Peyer's patch (tissue), 4 donors: ENCODE measurements at regions not wholly inside any gene's neighbourhood (a gene's known extent, or its start where the extent isn't known, plus 50 kb on each side); places are given as distances from the start of the nearest gene placed in this dataset.

Experiments used
- DNase-seq, 3 donors: peaks; one replicate each; pipeline ENCODE4 v3.0.0-alpha.2; 2017 to 2019
- H3K27ac ChIP-seq, 4 donors: fragments of 200-600 bp; sonication (generic); one replicate each; pipeline ENCODE4 v1.5.1; 2016 to 2019
- H3K27me3 ChIP-seq, 2 donors: fragments of 200-600 bp; sonication (generic); one replicate each; pipeline ENCODE4 v1.5.1; 2019
- H3K36me3 ChIP-seq, 3 donors: fragments of 200-600 bp; sonication (generic); one replicate each; pipeline ENCODE4 v1.5.1; 2016 to 2019
- H3K4me1 ChIP-seq, 4 donors: fragments of 200-600 bp; sonication (generic); one replicate each; pipeline ENCODE4 v1.5.1; 2016 to 2019
- H3K4me3 ChIP-seq, 4 donors: fragments of 200-600 bp; sonication (generic); 1 replicate in 3 of 4; 2 replicates in 1 of 4; pipeline ENCODE4 v1.5.1; 2016 to 2019; ENCODE audit warnings: mild to moderate bottlenecking in 1 of 4
- H3K9me3 ChIP-seq, 4 donors: fragments of 200-600 bp; sonication (generic); one replicate each; pipeline ENCODE4 v1.5.1; 2016 to 2019; ENCODE audit warnings: mild to moderate bottlenecking in 1 of 4
- POLR2A ChIP-seq, 2 donors: fragments of 450-650 bp; IDR thresholded peaks; one replicate each; pipeline ENCODE4 v1.5.1; 2017; ENCODE audit warnings: antibody characterized with exemption in 2 of 2, mild to moderate bottlenecking in 2 of 2, moderate library complexity in 2 of 2
- TF ChIP-seq, protein P1 (sequence below), 6 experiments: fragments of 450-650 bp in 4 of 6; fragments of 200-600 bp in 2 of 6; sonication (generic) in 1 of 6; IDR thresholded peaks; one replicate each; pipeline ENCODE4 v1.5.1; 2017 to 2019; ENCODE audit warnings: antibody characterized with exemption in 6 of 6, mild to moderate bottlenecking in 3 of 6, moderate library complexity in 1 of 6

DNA sequence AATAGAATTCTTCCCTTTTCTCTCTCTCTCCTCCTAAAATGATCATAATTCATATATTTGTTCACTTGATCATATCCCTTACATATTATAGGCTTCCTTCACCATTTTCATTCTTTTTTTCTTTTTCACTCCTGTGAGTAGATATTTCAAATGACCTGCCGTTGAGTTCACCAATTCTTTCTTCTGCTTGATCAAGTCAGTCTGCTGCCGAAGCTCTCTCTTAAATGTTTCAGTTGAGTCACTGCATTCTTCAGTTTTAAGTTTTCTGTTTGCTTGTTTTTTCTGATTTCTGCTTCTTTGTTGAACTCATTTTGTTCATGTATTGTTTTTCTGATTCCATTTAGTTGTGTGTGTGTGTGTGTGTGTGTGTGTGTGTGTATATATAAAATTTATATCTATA is 354.3 kb downstream of the GPAT3 start:
- DNase-seq = no peak
- Histone ChIP-seq H3K4me1 (no peaks in the 10 kb centered on the region), H3K4me3 (no peak overlapping the region), H3K27me3 (no peaks in the 10 kb centered on the region), H3K36me3 (no peaks in the 10 kb centered on the region), H3K9me3 (no peaks in the 10 kb centered on the region), H3K27ac (no peak overlapping the region)
- TF ChIP-seq, protein P1, sequence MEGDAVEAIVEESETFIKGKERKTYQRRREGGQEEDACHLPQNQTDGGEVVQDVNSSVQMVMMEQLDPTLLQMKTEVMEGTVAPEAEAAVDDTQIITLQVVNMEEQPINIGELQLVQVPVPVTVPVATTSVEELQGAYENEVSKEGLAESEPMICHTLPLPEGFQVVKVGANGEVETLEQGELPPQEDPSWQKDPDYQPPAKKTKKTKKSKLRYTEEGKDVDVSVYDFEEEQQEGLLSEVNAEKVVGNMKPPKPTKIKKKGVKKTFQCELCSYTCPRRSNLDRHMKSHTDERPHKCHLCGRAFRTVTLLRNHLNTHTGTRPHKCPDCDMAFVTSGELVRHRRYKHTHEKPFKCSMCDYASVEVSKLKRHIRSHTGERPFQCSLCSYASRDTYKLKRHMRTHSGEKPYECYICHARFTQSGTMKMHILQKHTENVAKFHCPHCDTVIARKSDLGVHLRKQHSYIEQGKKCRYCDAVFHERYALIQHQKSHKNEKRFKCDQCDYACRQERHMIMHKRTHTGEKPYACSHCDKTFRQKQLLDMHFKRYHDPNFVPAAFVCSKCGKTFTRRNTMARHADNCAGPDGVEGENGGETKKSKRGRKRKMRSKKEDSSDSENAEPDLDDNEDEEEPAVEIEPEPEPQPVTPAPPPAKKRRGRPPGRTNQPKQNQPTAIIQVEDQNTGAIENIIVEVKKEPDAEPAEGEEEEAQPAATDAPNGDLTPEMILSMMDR (IDR thresholded peaks at IDR 0.05) = no peak
- no peak for TF ChIP-seq POLR2A (IDR thresholded peaks at IDR 0.05)

DNA sequence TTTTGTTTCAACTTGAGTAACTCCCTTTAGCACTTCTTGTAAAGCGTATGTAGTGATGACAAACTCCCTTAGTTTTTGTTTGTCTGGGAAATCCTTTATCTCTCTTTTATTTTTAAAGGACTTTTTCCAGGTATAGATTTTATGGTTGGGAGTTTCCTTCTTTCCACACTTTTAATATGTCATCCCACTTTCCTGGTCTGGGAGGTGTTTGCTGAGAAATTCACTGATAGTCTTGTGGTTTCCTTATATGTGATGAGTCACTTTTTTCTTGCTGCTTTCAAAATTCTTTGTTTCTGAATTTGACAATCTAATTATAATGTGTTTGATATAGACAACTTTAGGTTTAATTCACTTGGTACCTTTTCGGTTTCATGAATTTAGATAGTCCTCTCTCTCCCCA is 353.9 kb downstream of the GPAT3 start:
- H3K4me1 ChIP-seq = no peaks in the 10 kb centered on the region
- no peak overlapping the region for H3K4me3 ChIP-seq

DNA sequence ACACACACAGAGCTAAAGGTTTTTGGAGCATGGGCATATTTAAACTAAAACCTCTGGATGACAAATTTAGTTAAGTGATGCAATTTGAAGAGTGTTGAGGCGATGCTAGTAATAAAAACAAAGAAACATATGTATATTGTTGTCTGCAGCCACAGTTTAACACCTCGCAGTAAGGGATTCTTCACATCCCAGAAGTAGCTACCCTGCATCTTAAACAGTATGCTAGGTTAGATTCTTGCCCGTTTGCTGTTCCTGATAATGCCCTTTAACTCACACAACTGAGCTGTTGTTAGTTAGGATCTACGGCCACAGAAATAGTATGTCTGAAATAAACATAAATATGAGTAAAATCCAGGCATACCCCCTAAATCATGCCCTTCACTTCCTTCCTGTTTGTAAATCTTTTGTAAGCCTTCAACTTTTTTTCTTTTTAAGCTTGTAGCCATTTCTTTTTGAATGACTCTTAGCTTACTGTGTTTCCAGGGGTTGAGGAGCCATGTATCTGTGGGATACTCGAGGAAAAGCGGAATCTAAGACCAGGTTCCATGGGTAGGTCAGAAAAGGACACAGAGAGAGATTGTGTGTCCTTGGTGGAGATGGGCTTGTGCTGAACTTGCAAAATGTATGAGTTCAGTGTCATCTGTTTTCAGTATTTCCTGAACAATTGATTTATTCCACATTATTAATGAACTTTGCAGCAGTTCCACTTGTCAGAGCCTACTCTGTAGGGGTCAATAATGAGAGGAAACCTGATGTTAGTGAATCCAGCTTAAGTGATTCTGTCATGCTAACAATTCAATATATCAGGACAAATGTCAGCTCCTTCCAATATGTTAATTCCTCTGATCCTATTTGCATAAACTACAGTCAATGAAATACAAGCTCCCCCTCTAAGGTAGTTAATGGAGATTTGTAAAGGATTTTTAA is 349.6 kb downstream of the GPAT3 start:
- no peaks in the 10 kb centered on the region for H3K4me1 ChIP-seq
- H3K9me3 ChIP-seq = no peaks in the 10 kb centered on the region
- TF ChIP-seq, protein P1 (IDR thresholded peaks at IDR 0.05) = no peak
- no peak for TF ChIP-seq POLR2A (IDR thresholded peaks at IDR 0.05)
- DNase-seq = no peak
- no peak overlapping the region for H3K4me3 ChIP-seq
- no peak overlapping the region for H3K27ac ChIP-seq
- H3K27me3 ChIP-seq = no peaks in the 10 kb centered on the region
- no peaks in the 10 kb centered on the region for H3K36me3 ChIP-seq

More for the DNA sequence above, 353.9 kb downstream of the GPAT3 start:
- no peaks in the 10 kb centered on the region for H3K36me3 ChIP-seq
- TF ChIP-seq, protein P1 (IDR thresholded peaks at IDR 0.05) = no peak
- H3K9me3 ChIP-seq = no peaks in the 10 kb centered on the region
- no peak overlapping the region for H3K27ac ChIP-seq
- no peaks in the 10 kb centered on the region for H3K27me3 ChIP-seq
- no peak for DNase-seq

DNA sequence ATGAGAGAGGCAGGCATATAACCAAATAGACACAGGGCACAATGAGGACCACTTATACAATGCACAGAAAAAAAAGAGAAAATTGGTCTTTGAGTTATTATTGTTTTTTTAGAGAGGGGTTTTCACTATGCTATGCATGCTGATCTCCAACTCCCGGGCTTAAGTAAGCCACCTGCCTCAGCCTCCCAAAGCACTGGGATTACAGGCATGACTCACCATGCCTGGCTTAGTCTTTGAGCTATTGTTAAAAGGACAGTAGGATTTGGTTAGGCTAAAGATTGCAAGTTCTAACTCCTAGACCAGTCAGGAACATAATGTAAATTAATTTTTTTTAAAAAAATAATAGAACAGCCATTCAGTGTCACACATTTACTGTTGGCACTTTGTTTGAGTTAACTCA is 340.1 kb downstream of the GPAT3 start:
- no peak overlapping the region for H3K4me3 ChIP-seq
- H3K27me3 ChIP-seq = no peaks in the 10 kb centered on the region
- H3K9me3 ChIP-seq = no peaks in the 10 kb centered on the region
- TF ChIP-seq, protein P1 (IDR thresholded peaks at IDR 0.05) = no peak
- TF ChIP-seq POLR2A (IDR thresholded peaks at IDR 0.05) = no peak
- H3K4me1 ChIP-seq = no peaks in the 10 kb centered on the region
- H3K36me3 ChIP-seq = no peaks in the 10 kb centered on the region
- no peak for DNase-seq
- no peak overlapping the region for H3K27ac ChIP-seq

DNA sequence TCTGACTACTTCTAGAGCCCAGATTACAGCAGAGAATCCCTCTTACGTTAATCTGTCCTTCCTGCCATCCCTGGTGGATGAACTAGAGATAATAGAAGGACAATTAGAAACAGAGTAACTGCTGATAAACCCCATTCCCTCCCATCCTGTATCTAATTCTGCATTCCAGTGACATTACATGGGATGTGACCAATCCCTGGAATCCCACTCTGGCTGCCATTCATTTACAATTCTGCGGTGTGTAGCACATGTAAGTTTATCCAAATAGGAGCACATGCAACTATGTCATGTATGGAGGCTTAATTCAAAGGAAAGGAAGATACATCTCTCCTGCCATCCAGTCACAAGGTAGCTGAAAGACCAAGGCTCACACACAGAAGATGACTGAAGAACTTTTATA is 339.5 kb downstream of the GPAT3 start:
- no peak for DNase-seq
- Histone ChIP-seq H3K36me3 (no peaks in the 10 kb centered on the region), H3K27ac (no peak overlapping the region), H3K9me3 (no peaks in the 10 kb centered on the region), H3K27me3 (no peaks in the 10 kb centered on the region), H3K4me3 (no peak overlapping the region), H3K4me1 (no peaks in the 10 kb centered on the region)
- no peak for TF ChIP-seq POLR2A (IDR thresholded peaks at IDR 0.05)
- TF ChIP-seq, protein P1 (IDR thresholded peaks at IDR 0.05) = no peak
